Ovary (tissue), 3 donors: ENCODE measurements at regions not wholly inside any gene's neighbourhood (a gene's known extent, or its start where the extent isn't known, plus 50 kb on each side); places are given as distances from the start of the nearest gene placed in this dataset.

Experiments
- CTCF ChIP-seq, 3 donors: fragments of 450-650 bp in 2 of 3; fragments of 200-600 bp in 1 of 3; IDR thresholded peaks; one replicate each; pipeline versions ENCODE4 v1.5.1 to v1.8.0; 2016 to 2022; ENCODE audit warnings: antibody characterized with exemption in 3 of 3, mild to moderate bottlenecking in 1 of 3
- POLR2A ChIP-seq: fragments of 450-650 bp; IDR thresholded peaks from one replicate; pipeline ENCODE4 v1.6.1; 2017; ENCODE audit warnings: antibody characterized with exemption, mild to moderate bottlenecking, moderate library complexity
- donor health status: DM: no; HTN: no; CAD: no.

- TF ChIP-seq CTCF (IDR thresholded peaks at IDR 0.05) (no peak), POLR2A (no peak)
Measured at GRCh38 chr12:124434354-124434753, 133.1 kb downstream of the NCOR2 start.
